GM18502 (cell line): ENCODE measurements at regions not wholly inside any gene's neighbourhood (a gene's known extent, or its start where the extent isn't known, plus 50 kb on each side); places are given as distances from the start of the nearest gene placed in this dataset.

ENCODE experiments used
- ATAC-seq: cut with Tn5 transposase; IDR thresholded peaks from one replicate; pipeline ENCODE4 v1.9.1; 2021; ENCODE audit warnings: mild to moderate bottlenecking; ENCODE audit not compliant: unreplicated experiment, poor library complexity

GRCh38 chr1:82240571-82240970 lies 439.8 kb downstream of the ADGRL2 start:
- ATAC-seq = no peak

- ATAC-seq = no peak
Measured at GRCh38 chr1:82230667-82231066, 429.9 kb downstream of the ADGRL2 start.

- no peak for ATAC-seq
Measured at GRCh38 chr1:82227306-82228095, 426.8 kb downstream of the ADGRL2 start.

GRCh38 chr1:82226186-82226505 lies 425.4 kb downstream of the ADGRL2 start:
- peak; percentile 11 for ATAC-seq

GRCh38 chr1:82225421-82226185 lies 424.9 kb downstream of the ADGRL2 start:
- peak; percentile 63 for ATAC-seq

GRCh38 chr1:82223091-82223490 lies 422.4 kb downstream of the ADGRL2 start:
- no peak for ATAC-seq

- no peak for ATAC-seq
Measured at GRCh38 chr1:82221721-82222120, 421.0 kb downstream of the ADGRL2 start.

- ATAC-seq = no peak
Measured at GRCh38 chr1:82220754-82221153, 420.0 kb downstream of the ADGRL2 start.

GRCh38 chr1:82219841-82220240 lies 419.1 kb downstream of the ADGRL2 start:
- ATAC-seq = no peak

GRCh38 chr1:82218846-82219245 lies 418.1 kb downstream of the ADGRL2 start:
- no peak for ATAC-seq

GRCh38 chr1:82215853-82216175 lies 415.1 kb downstream of the ADGRL2 start:
- ATAC-seq = no peak

- ATAC-seq = no peak
Measured at GRCh38 chr1:82215056-82215852, 414.5 kb downstream of the ADGRL2 start.

GRCh38 chr1:82214606-82215005 lies 413.9 kb downstream of the ADGRL2 start:
- ATAC-seq = no peak

- ATAC-seq = no peak
Measured at GRCh38 chr1:82197606-82198005, 396.9 kb downstream of the ADGRL2 start.

GRCh38 chr1:82195245-82195644 lies 394.5 kb downstream of the ADGRL2 start:
- ATAC-seq = no peak

GRCh38 chr1:82185084-82185483 lies 384.4 kb downstream of the ADGRL2 start:
- ATAC-seq = no peak

- no peak for ATAC-seq
Measured at GRCh38 chr1:82181846-82182245, 381.1 kb downstream of the ADGRL2 start.

GRCh38 chr1:82179131-82179530 lies 378.4 kb downstream of the ADGRL2 start:
- ATAC-seq = no peak

- ATAC-seq = no peak
Measured at GRCh38 chr1:82177192-82177591, 376.5 kb downstream of the ADGRL2 start.

GRCh38 chr1:82171955-82172354 lies 371.2 kb downstream of the ADGRL2 start:
- ATAC-seq = no peak

- no peak for ATAC-seq
Measured at GRCh38 chr1:82168482-82168881, 367.7 kb downstream of the ADGRL2 start.
